AG04450 (cell line): ENCODE measurements at regions not wholly inside any gene's neighbourhood (a gene's known extent, or its start where the extent isn't known, plus 50 kb on each side); places are given as distances from the start of the nearest gene placed in this dataset.

ENCODE experiments used
- CTCF ChIA-PET: fragments of 300-600, 350-600 bp; formaldehyde crosslinking; extraction: SDS; loops from one replicate; lab custom pipeline; 2022; ENCODE audit warnings: antibody characterized with exemption, inconsistent platforms; lab: Charles Lee
- POLR2A ChIA-PET: fragments of 350-600 bp; formaldehyde crosslinking; extraction: SDS; loops from one replicate; lab custom pipeline; 2021; ENCODE audit warnings: antibody characterized with exemption, inconsistent platforms; lab: Yijun Ruan, JAX
- DNase-seq: peaks from one replicate; pipeline ENCODE4 v3.0.0-alpha.2; 2011; ENCODE audit warnings: low read depth, low spot score
- H3K27ac ChIP-seq: one replicate; pipeline ENCODE4 v1.5.1; 2012; ENCODE audit warnings: low read depth, low read length, control low read depth
- H3K27me3 ChIP-seq: one replicate; pipeline ENCODE4 v1.6.0; 2012; ENCODE audit warnings: low read length; ENCODE audit not compliant: control insufficient read depth, insufficient read depth
- H3K4me3 ChIP-seq: 2 replicates; pipeline ENCODE4 v1.5.1; 2011; ENCODE audit warnings: mild to moderate bottlenecking, low read depth, low read length, control low read depth
- H3K9me3 ChIP-seq: 2 replicates; pipeline ENCODE4 v1.5.1; 2012; ENCODE audit warnings: low read length; ENCODE audit not compliant: control insufficient read depth, insufficient read depth
- TF ChIP-seq, protein P1 (sequence below): IDR thresholded peaks from 2 replicates; pipeline ENCODE4 v1.5.1; 2011; ENCODE audit warnings: low read depth, low read length, control low read depth, inconsistent platforms

DNA sequence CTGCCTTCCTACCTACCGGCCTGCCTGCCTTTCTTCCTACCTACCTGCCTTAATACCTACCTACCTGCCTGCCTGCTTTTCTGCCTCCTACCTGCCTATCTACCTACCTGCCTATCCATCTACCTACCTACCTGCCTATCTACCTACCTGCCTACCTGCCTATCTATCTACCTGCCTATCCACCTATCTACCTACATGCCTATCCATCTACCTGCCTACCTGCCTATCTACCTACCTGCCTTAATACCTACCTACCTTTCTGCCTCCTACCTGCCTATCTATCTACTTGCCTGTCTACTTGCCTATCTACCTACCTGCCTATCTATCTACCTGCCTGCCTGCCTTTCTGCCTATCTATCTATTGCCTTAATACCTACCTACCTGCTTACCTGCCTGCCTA, 383.8 kb upstream of the PSMD7 start:
- ChIA-PET CTCF (no interaction called here), POLR2A (no interaction called here)
- TF ChIP-seq, protein P1, sequence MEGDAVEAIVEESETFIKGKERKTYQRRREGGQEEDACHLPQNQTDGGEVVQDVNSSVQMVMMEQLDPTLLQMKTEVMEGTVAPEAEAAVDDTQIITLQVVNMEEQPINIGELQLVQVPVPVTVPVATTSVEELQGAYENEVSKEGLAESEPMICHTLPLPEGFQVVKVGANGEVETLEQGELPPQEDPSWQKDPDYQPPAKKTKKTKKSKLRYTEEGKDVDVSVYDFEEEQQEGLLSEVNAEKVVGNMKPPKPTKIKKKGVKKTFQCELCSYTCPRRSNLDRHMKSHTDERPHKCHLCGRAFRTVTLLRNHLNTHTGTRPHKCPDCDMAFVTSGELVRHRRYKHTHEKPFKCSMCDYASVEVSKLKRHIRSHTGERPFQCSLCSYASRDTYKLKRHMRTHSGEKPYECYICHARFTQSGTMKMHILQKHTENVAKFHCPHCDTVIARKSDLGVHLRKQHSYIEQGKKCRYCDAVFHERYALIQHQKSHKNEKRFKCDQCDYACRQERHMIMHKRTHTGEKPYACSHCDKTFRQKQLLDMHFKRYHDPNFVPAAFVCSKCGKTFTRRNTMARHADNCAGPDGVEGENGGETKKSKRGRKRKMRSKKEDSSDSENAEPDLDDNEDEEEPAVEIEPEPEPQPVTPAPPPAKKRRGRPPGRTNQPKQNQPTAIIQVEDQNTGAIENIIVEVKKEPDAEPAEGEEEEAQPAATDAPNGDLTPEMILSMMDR = no peak
- no peak for DNase-seq
- no peaks in the 10 kb centered on the region for H3K27me3 ChIP-seq
- no peak overlapping the region for H3K4me3 ChIP-seq
- no peak overlapping the region for H3K27ac ChIP-seq
- H3K9me3 ChIP-seq = no peaks in the 10 kb centered on the region

GRCh38 chr16:73912281-73912680, 384.3 kb upstream of the PSMD7 start:
- TF ChIP-seq, protein P1 = no peak

GRCh38 chr16:73909529-73910035, 387.0 kb upstream of the PSMD7 start:
- Histone ChIP-seq H3K27me3 (no peaks in the 10 kb centered on the region), H3K4me3 (no peak overlapping the region), H3K9me3 (no peaks in the 10 kb centered on the region), H3K27ac (no peak overlapping the region)
- POLR2A ChIA-PET = no interaction called here
- CTCF ChIA-PET = no interaction called here
- TF ChIP-seq, protein P1 = no peak
- no peak for DNase-seq

More at GRCh38 chr16:73912281-73912680, 384.3 kb upstream of the PSMD7 start:
- Histone ChIP-seq H3K27me3 (no peaks in the 10 kb centered on the region), H3K9me3 (no peaks in the 10 kb centered on the region), H3K27ac (no peak overlapping the region), H3K4me3 (no peak overlapping the region)
- no peak for DNase-seq
- ChIA-PET CTCF (no interaction called here), POLR2A (no interaction called here)

GRCh38 chr16:73891129-73891542, 405.5 kb upstream of the PSMD7 start:
- ChIA-PET POLR2A (no interaction called here), CTCF (interaction anchor here (1.5 to 3.8 kb wide), 3 partner anchors 10 to 1058 kb away, joined by 3 to 16 read pairs (median 5); no protein-coding TSS in a partner anchor)
- no peak for DNase-seq
- Histone ChIP-seq H3K27ac (no peak overlapping the region), H3K27me3 (peaks cover 3% of the 10 kb centered on the region), H3K9me3 (no peaks in the 10 kb centered on the region), H3K4me3 (peak overlapping the region; percentile 34)
- TF ChIP-seq, protein P1 = no peak

DNA sequence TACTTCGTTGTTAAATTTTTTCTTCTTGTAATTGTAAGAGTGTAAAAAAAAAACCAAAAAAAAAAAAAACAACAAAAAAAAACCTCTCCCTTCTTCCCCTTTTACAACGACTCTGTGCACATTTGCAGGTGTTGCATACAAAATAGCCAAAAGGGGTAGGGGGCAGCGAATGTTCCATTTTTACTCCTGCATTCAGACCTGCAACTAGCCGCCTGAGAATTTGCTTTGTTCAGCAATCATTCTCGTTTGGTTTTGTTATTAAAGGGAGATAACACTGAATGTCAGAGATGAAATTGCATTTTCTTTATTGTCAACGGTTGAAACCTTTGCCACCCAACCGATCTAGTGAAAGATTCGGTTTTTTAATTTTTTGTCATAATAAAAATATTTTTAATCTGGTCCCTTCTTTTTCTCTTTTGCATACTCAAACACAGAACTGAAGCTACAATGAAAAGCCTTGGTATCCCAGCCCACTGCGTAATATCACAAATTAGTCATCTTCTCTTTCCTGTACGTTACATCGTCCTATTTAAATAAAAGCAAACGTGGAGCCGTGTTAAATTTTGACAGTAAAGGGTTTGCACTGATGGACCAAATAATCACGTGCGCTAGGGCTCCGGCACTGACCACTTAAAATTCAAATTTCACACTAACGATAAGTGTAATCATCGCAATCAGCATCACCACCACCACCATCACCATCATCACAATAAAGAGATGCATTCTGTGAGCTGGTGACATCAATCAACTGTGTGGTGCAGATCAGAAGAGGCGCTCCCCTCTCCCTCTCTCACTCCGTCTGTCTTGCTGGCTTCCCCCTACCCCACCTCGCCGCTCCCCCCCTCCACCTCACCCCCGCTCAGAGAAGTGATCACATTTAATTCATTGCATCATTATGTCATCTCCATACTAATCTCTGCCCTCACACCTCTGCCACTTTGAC, 406.2 kb upstream of the PSMD7 start:
- no peaks in the 10 kb centered on the region for H3K9me3 ChIP-seq
- no peak overlapping the region for H3K27ac ChIP-seq
- CTCF ChIA-PET = interaction anchor here (1.5 to 3.8 kb wide), 3 partner anchors 9 to 1058 kb away, joined by 3 to 16 read pairs (median 5); no protein-coding TSS in a partner anchor
- TF ChIP-seq, protein P1 = no peak
- peak overlapping the region; percentile 0 for H3K4me3 ChIP-seq
- no peak for DNase-seq
- POLR2A ChIA-PET = no interaction called here
- H3K27me3 ChIP-seq = peaks cover 3% of the 10 kb centered on the region
